CD14-positive monocyte (primary cell): ENCODE measurements at regions not wholly inside any gene's neighbourhood (a gene's known extent, or its start where the extent isn't known, plus 50 kb on each side); places are given as distances from the start of the nearest gene placed in this dataset.

Source experiments
- DNase-seq, 3 donors: peaks; one replicate each; pipeline ENCODE4 v3.0.0-alpha.2; 2011 to 2022
- H2AFZ ChIP-seq: 2 replicates; pipeline ENCODE4 v1.6.0; 2012; ENCODE audit warnings: mild to moderate bottlenecking, low read depth, low read length, inconsistent platforms; ENCODE audit not compliant: insufficient read depth, poor library complexity, severe bottlenecking
- H3K27ac ChIP-seq, 2 donors: 1 replicate in 1 of 2; 2 replicates in 1 of 2; pipeline ENCODE4 v1.5.1; 2012 to 2013; ENCODE audit warnings: low read length in 2 of 2, control low read depth in 1 of 2, inconsistent platforms in 1 of 2, low read depth in 1 of 2, mild to moderate bottlenecking in 1 of 2
- H3K27me3 ChIP-seq, 2 donors: one replicate each; pipeline versions ENCODE4 v1.6.0 to v1.6.1; 2011 to 2013; ENCODE audit warnings: low read length in 2 of 2; ENCODE audit not compliant: control insufficient read depth in 2 of 2, insufficient read depth in 2 of 2
- H3K36me3 ChIP-seq, 2 donors: replicated peaks in 1 of 2; 1 replicate in 1 of 2; 2 replicates in 1 of 2; pipeline versions ENCODE4 v1.5.1 to v1.6.1; 2012 to 2013; ENCODE audit warnings: low read length in 2 of 2, control low read depth in 1 of 2, inconsistent platforms in 1 of 2, mild to moderate bottlenecking in 1 of 2; ENCODE audit not compliant: insufficient read depth in 2 of 2, control insufficient read depth in 1 of 2
- H3K4me1 ChIP-seq, 2 donors: 1 replicate in 1 of 2; 2 replicates in 1 of 2; pipeline versions ENCODE4 v1.5.1 to v1.6.1; 2012 to 2013; ENCODE audit warnings: low read length in 2 of 2, control low read depth in 1 of 2, inconsistent platforms in 1 of 2, mild to moderate bottlenecking in 1 of 2, moderate library complexity in 1 of 2; ENCODE audit not compliant: insufficient read depth in 2 of 2, control insufficient read depth in 1 of 2
- H3K4me2 ChIP-seq: replicated peaks from 2 replicates; pipeline ENCODE3; 2012; ENCODE audit warnings: low read length, moderate library complexity, mild to moderate bottlenecking; ENCODE audit not compliant: poor library complexity, severe bottlenecking; ENCODE audit errors: extremely low read depth
- H3K4me3 ChIP-seq, 3 experiments: fragments of 200-600 bp in 1 of 3; sonication (generic) in 1 of 3; replicated peaks in 1 of 3; 1 replicate in 2 of 3; 2 replicates in 1 of 3; pipeline ENCODE4 v1.5.1; 2011 to 2013; ENCODE audit warnings: low read length in 3 of 3, mild to moderate bottlenecking in 3 of 3, control low read depth in 2 of 3, low read depth in 2 of 3, inconsistent platforms in 1 of 3, moderate library complexity in 1 of 3
- H3K79me2 ChIP-seq: 2 replicates; pipeline ENCODE4 v1.6.0; 2012; ENCODE audit warnings: mild to moderate bottlenecking, control low read depth, inconsistent platforms, low read length, moderate library complexity; ENCODE audit not compliant: insufficient read depth
- H3K9ac ChIP-seq: 2 replicates; pipeline ENCODE4 v1.6.0; 2017; ENCODE audit warnings: low read length, mild to moderate bottlenecking; ENCODE audit not compliant: insufficient read depth, poor library complexity, severe bottlenecking
- H3K9me3 ChIP-seq, 2 donors: replicated peaks in 1 of 2; 1 replicate in 1 of 2; 2 replicates in 1 of 2; pipeline versions ENCODE4 v1.5.1 to v1.6.1; 2012 to 2013; ENCODE audit warnings: low read length in 2 of 2, control low read depth in 1 of 2; ENCODE audit not compliant: control insufficient read depth in 1 of 2, insufficient read depth in 1 of 2
- H4K20me1 ChIP-seq: 2 replicates; pipeline ENCODE4 v1.6.0; 2012; ENCODE audit warnings: mild to moderate bottlenecking, low read length, control low read depth, moderate library complexity; ENCODE audit not compliant: insufficient read depth
- H3K27ac Mint-ChIP-seq, 7 donors: one replicate each; pipeline ENCODE4 v1.8.0; 2020; ENCODE audit warnings: mild to moderate bottlenecking in 7 of 7, mixed read lengths in 7 of 7, moderate library complexity in 6 of 7, inconsistent platforms in 2 of 7
- H3K27me3 Mint-ChIP-seq, 3 donors: one replicate each; pipeline ENCODE4 v1.8.0; 2021 to 2022; ENCODE audit warnings: low read depth in 3 of 3, mild to moderate bottlenecking in 3 of 3, mixed read lengths in 3 of 3, moderate library complexity in 3 of 3, inconsistent platforms in 1 of 3
- H3K36me3 Mint-ChIP-seq, 2 donors: one replicate each; pipeline ENCODE4 v1.8.0; 2020; ENCODE audit warnings: mixed read lengths in 2 of 2, inconsistent platforms in 1 of 2, mild to moderate bottlenecking in 1 of 2
- H3K4me1 Mint-ChIP-seq: one replicate; pipeline ENCODE4 v1.8.0; 2020; ENCODE audit warnings: mild to moderate bottlenecking, mixed read lengths
- H3K4me3 Mint-ChIP-seq, 2 donors: one replicate each; pipeline ENCODE4 v1.8.0; 2020; ENCODE audit warnings: mild to moderate bottlenecking in 2 of 2, mixed read lengths in 2 of 2, moderate library complexity in 1 of 2
- H3K9me3 Mint-ChIP-seq, 7 donors: one replicate each; pipeline ENCODE4 v1.8.0; 2020 to 2022; ENCODE audit warnings: mixed read lengths in 7 of 7, mild to moderate bottlenecking in 6 of 7, moderate library complexity in 6 of 7, inconsistent platforms in 2 of 7
- WGBS: methylation state at CpG from one replicate; pipeline ENCODE4 v1.1.5; 2013; ENCODE audit warnings: missing lambda C conversion rate; ENCODE audit not compliant: insufficient coverage; 5-methylcytosine and 5-hydroxymethylcytosine counted together
- intact Hi-C, 2 donors: fragments of 100-400 bp; cut with micrococcal nuclease; formaldehyde crosslinking; loops; one replicate each; pipeline versions ENCODE4 v1.15.0 to v1.15.1; 2023
- TF ChIP-seq, protein P1 (sequence below): fragments of 200-600 bp; IDR thresholded peaks from one replicate; pipeline ENCODE4 v1.8.0; 2022; ENCODE audit warnings: antibody characterized with exemption, mild to moderate bottlenecking

DNA sequence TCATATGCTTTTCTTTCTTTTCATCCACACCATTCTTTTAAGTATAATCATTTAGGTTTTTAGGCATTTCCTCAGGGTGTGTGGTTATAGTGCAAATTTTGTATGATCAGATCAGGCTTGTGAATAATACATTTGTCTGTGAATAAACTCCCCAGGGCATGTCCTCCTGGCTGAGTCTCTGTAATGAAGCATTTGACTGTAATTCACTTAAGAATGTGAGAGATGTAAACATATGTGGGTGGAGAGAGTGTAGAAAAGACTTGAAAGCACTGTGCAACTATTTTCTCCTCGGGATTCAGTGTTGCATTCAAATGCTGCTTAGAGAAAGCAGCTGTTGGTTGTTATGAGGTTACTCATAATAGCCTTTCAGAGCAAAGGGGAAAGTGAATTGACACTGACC lies 996.5 kb downstream of the TUSC7 start:
- peaks cover 2 to 5% (median 3%) of the 10 kb centered on the region in 3 donors for H3K27me3 Mint-ChIP-seq
- Histone ChIP-seq H3K27ac (no peak overlapping the region), H3K4me2 (no peak overlapping the region), H4K20me1 (no peaks in the 10 kb centered on the region), H3K27me3 (no peaks in the 10 kb centered on the region), H3K36me3 (no peaks in the 10 kb centered on the region), H3K4me1 (no peaks in the 10 kb centered on the region), H3K4me3 (no peak overlapping the region), H3K9me3 (no peaks in the 10 kb centered on the region), H3K79me2 (no peaks in the 10 kb centered on the region), H3K9ac (no peak overlapping the region), H2AFZ (no peak overlapping the region)
- no peak for DNase-seq
- no peaks in the 10 kb centered on the region for H3K4me1 Mint-ChIP-seq
- TF ChIP-seq, protein P1, sequence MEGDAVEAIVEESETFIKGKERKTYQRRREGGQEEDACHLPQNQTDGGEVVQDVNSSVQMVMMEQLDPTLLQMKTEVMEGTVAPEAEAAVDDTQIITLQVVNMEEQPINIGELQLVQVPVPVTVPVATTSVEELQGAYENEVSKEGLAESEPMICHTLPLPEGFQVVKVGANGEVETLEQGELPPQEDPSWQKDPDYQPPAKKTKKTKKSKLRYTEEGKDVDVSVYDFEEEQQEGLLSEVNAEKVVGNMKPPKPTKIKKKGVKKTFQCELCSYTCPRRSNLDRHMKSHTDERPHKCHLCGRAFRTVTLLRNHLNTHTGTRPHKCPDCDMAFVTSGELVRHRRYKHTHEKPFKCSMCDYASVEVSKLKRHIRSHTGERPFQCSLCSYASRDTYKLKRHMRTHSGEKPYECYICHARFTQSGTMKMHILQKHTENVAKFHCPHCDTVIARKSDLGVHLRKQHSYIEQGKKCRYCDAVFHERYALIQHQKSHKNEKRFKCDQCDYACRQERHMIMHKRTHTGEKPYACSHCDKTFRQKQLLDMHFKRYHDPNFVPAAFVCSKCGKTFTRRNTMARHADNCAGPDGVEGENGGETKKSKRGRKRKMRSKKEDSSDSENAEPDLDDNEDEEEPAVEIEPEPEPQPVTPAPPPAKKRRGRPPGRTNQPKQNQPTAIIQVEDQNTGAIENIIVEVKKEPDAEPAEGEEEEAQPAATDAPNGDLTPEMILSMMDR, result no peak
- no peak overlapping the region for H3K27ac Mint-ChIP-seq
- H3K4me3 Mint-ChIP-seq, result no peak overlapping the region
- 86% methylated on average over 1 of the region's 1 CpG for WGBS
- H3K36me3 Mint-ChIP-seq, result no peaks in the 10 kb centered on the region
- peaks cover 0 to 2% (median 0%) of the 10 kb centered on the region in 7 donors for H3K9me3 Mint-ChIP-seq
- intact Hi-C loops, result no loop called here

- no peak overlapping the region for H3K27ac Mint-ChIP-seq
- no peak overlapping the region for H3K9ac ChIP-seq
- H4K20me1 ChIP-seq, result no peaks in the 10 kb centered on the region
- TF ChIP-seq, protein P1, result no peak
- H3K9me3 Mint-ChIP-seq, result peaks cover 0 to 1% (median 0%) of the 10 kb centered on the region in 7 donors
- no peak overlapping the region for H3K27ac ChIP-seq
- no peaks in the 10 kb centered on the region for H3K4me1 Mint-ChIP-seq
- no peaks in the 10 kb centered on the region for H3K36me3 ChIP-seq
- no CpG with 5 or more reads among the region's 2 CpGs for WGBS
- no peaks in the 10 kb centered on the region for H3K9me3 ChIP-seq
- no peak overlapping the region for H3K4me2 ChIP-seq
- DNase-seq, result no peak
- H3K4me3 ChIP-seq, result no peak overlapping the region
- intact Hi-C loops, result no loop called here
- H3K79me2 ChIP-seq, result no peaks in the 10 kb centered on the region
- H3K36me3 Mint-ChIP-seq, result no peaks in the 10 kb centered on the region
- H3K27me3 ChIP-seq, result no peaks in the 10 kb centered on the region
- H2AFZ ChIP-seq, result no peak overlapping the region
- H3K4me3 Mint-ChIP-seq, result no peak overlapping the region
- no peaks in the 10 kb centered on the region for H3K4me1 ChIP-seq
- H3K27me3 Mint-ChIP-seq, result peaks cover 2 to 5% (median 3%) of the 10 kb centered on the region in 3 donors
Measured at GRCh38 chr3:117706756-117707155, 997.2 kb downstream of the TUSC7 start.
